IPS-18a (cell line): ENCODE measurements at regions not wholly inside any gene's neighbourhood (a gene's known extent, or its start where the extent isn't known, plus 50 kb on each side); places are given as distances from the start of the nearest gene placed in this dataset.

ENCODE experiments used
- H3K27ac ChIP-seq: one replicate; pipeline ENCODE4 v1.5.1; 2013; ENCODE audit warnings: low read length
- H3K27me3 ChIP-seq: one replicate; pipeline ENCODE4 v1.6.1; 2013; ENCODE audit warnings: mild to moderate bottlenecking, low read length; ENCODE audit not compliant: control insufficient read depth, insufficient read depth
- H3K36me3 ChIP-seq: one replicate; pipeline ENCODE4 v1.6.1; 2013; ENCODE audit warnings: low read depth, low read length; ENCODE audit not compliant: control insufficient read depth
- H3K4me1 ChIP-seq: one replicate; pipeline ENCODE4 v1.6.1; 2013; ENCODE audit warnings: low read depth, low read length; ENCODE audit not compliant: control insufficient read depth
- H3K4me3 ChIP-seq: one replicate; pipeline ENCODE4 v1.5.1; 2013; ENCODE audit warnings: low read length
- H3K9ac ChIP-seq: one replicate; pipeline ENCODE4 v1.6.1; 2013; ENCODE audit warnings: mild to moderate bottlenecking, low read length, moderate library complexity
- H3K9me3 ChIP-seq: one replicate; pipeline ENCODE4 v1.6.1; 2013; ENCODE audit warnings: low read depth, low read length; ENCODE audit not compliant: control insufficient read depth

DNA sequence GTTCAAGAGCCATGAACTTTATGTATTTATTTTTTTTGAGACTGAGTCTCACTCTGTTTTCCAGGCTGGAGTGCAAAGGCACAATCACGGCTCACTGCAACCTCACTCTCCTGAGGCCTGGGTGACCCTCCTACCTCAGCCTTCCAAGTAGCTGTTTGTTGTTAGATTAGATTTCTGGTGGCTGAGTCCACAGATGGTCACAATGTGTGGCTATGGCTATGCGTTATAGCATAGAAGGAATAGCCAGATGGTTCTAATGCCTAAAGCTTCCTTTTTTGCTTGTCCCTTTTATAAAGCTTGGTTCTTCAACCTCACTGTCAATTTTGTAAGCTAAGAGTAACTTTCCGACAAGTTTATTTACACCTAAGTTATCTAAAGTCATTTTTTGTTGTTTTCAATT lies 62.3 kb upstream of the FMN2 start:
- Histone ChIP-seq H3K36me3 (no peaks in the 10 kb centered on the region), H3K27ac (no peak overlapping the region), H3K9ac (no peak overlapping the region), H3K4me3 (no peak overlapping the region), H3K27me3 (no peaks in the 10 kb centered on the region), H3K9me3 (no peaks in the 10 kb centered on the region), H3K4me1 (no peaks in the 10 kb centered on the region)

DNA sequence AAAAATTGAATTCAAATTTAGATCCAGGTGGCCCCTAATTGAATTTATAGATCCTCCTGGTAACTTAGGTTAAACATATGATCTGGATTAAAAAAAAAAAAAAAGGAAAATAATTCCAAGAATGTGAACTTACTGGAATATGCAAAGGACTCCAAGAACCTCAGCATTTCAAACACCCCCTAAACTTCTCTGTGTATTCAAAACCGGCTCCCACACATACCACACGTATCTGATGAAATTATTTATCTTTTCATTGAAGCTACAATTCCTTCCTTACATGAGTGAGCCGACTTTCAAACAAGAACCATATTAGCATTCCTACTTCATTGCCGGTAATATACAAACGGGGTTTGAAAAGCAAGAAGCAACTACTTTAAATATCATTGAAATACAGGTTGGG lies 61.4 kb upstream of the FMN2 start:
- Histone ChIP-seq H3K4me1 (no peaks in the 10 kb centered on the region), H3K9me3 (no peaks in the 10 kb centered on the region), H3K9ac (no peak overlapping the region), H3K36me3 (no peaks in the 10 kb centered on the region), H3K27me3 (no peaks in the 10 kb centered on the region), H3K4me3 (no peak overlapping the region), H3K27ac (no peak overlapping the region)

- Histone ChIP-seq H3K9ac (no peak overlapping the region), H3K27ac (no peak overlapping the region), H3K4me1 (no peaks in the 10 kb centered on the region), H3K36me3 (no peaks in the 10 kb centered on the region), H3K9me3 (no peaks in the 10 kb centered on the region), H3K27me3 (no peaks in the 10 kb centered on the region), H3K4me3 (no peak overlapping the region)
Measured at GRCh38 chr1:240031009-240031408, 60.7 kb upstream of the FMN2 start.

DNA sequence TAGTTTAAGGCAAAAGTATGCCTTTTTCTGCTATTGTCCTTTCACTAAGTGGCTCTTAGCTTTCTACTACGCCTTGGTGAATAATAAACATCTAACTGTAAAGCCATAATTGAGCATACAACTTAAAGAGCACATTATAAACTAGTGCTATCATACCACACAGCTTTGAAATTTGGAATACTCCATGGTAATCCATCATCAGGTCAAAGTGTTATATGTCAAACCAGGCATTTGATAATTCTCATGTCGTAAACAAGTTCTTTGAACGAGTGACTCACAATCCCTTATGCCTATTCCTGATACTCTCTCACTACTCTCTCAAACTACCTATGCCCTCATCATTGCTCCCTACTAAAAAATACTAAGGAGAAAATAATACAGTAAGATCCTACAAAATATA lies 60.3 kb upstream of the FMN2 start:
- H3K4me1 ChIP-seq: no peaks in the 10 kb centered on the region
- no peaks in the 10 kb centered on the region for H3K9me3 ChIP-seq
- no peaks in the 10 kb centered on the region for H3K36me3 ChIP-seq
- no peak overlapping the region for H3K4me3 ChIP-seq
- no peak overlapping the region for H3K27ac ChIP-seq
- H3K9ac ChIP-seq: no peak overlapping the region
- H3K27me3 ChIP-seq: no peaks in the 10 kb centered on the region

DNA sequence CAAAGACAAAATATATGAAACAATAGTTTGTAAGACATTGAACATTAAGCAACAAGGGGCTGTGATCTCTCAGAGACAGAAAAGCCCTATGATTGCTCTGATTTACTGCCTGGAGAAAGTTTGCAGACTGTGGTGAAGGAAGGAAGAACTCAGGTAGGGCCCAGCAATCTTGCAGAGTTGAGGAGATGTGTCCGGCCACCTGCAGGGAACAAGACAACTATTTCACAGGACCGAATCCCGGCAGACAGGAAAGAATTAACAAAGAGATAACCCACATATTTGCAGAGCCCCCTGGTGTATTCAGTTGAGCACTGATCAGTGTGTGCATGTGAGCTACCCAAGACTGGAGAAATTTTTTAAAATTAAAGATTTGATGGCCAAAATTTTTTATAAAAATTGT lies 58.3 kb upstream of the FMN2 start:
- no peak overlapping the region for H3K27ac ChIP-seq
- no peaks in the 10 kb centered on the region for H3K27me3 ChIP-seq

DNA sequence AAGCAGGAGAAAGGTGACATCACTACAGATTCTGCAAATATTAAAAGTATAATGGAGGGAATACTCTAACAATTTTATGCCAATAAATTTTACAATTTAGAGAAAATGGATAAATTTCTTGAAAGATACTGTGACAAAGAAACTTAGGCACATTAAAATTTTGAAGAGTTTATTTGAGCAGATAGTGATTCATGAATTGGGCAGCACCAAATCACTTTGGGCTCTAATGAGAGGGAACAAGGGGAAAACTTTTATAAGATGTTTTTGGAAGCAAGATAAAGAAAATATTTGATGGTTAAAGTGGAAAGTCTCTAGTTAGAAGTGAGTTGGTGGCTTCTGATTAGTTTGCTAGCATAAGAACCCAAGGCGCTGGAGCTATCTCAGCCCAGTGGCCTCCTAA lies 55.2 kb upstream of the FMN2 start:
- H3K36me3 ChIP-seq: no peaks in the 10 kb centered on the region
- H3K27me3 ChIP-seq: no peaks in the 10 kb centered on the region
- H3K27ac ChIP-seq: no peak overlapping the region
- no peaks in the 10 kb centered on the region for H3K4me1 ChIP-seq
- H3K9ac ChIP-seq: no peak overlapping the region
- H3K4me3 ChIP-seq: no peak overlapping the region
- H3K9me3 ChIP-seq: no peaks in the 10 kb centered on the region

More for the DNA sequence above, 58.3 kb upstream of the FMN2 start:
- Histone ChIP-seq H3K9me3 (no peaks in the 10 kb centered on the region), H3K4me1 (no peaks in the 10 kb centered on the region), H3K4me3 (no peak overlapping the region), H3K36me3 (no peaks in the 10 kb centered on the region), H3K9ac (no peak overlapping the region)
